ENCODE measurements at regions not wholly inside any gene's neighbourhood (a gene's known extent, or its start where the extent isn't known, plus 50 kb on each side); places are given as distances from the start of the nearest gene placed in this dataset.

DNA sequence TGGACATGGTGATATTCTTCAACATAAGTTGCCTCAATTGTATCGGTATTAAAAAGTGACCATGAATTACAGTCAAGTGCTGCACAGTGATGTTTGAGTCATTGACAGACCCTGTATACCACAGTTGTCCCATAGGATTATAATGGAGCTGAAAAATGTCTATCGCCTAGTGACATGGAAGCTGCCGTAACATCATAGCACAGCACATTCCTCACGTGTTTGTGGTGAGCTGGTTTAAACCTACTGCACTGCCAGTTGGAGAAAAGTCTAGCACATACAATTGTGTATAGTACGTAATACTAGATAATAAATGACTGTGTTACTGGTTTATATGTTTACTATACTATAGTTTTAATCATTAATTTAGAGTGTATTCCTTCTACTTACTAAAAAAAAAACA, 150.2 kb downstream of the CDH26 start:
- Histone ChIP-seq H3K9me3 (ENCODE audit: control insufficient read depth, insufficient read depth, low read length) (no peaks in the 10 kb centered on the region), H3K27me3 (ENCODE audit: control insufficient read depth, insufficient read depth, low read length) (peaks cover 14% of the 10 kb centered on the region; the same call in 1 of the 2 replicates), H3K27ac (ENCODE audit: low read length) (no peak overlapping the region), H3K4me3 (ENCODE audit: low read length) (no peak overlapping the region), H3K4me1 (ENCODE audit: control insufficient read depth, insufficient read depth, low read length) (no peaks in the 10 kb centered on the region), H3K36me3 (ENCODE audit: control insufficient read depth, insufficient read depth, low read length) (no peaks in the 10 kb centered on the region)
- WGBS (ENCODE audit: insufficient coverage, insufficient read length), result no CpG with 5 or more reads among the region's 5 CpGs
- no peak for DNase-seq (ENCODE audit: low read depth, low spot score)

GRCh38 chr20:60113024-60113724, 155.0 kb downstream of the CDH26 start:
- WGBS (ENCODE audit: insufficient coverage, insufficient read length), result no CpG with 5 or more reads among the region's 11 CpGs
- Histone ChIP-seq H3K4me3 (ENCODE audit: low read length) (no peak overlapping the region), H3K36me3 (ENCODE audit: control insufficient read depth, insufficient read depth, low read length) (no peaks in the 10 kb centered on the region), H3K4me1 (ENCODE audit: control insufficient read depth, insufficient read depth, low read length) (no peaks in the 10 kb centered on the region), H3K27me3 (ENCODE audit: control insufficient read depth, insufficient read depth, low read length) (no peaks in the 10 kb centered on the region), H3K9me3 (ENCODE audit: control insufficient read depth, insufficient read depth, low read length) (no peaks in the 10 kb centered on the region), H3K27ac (ENCODE audit: low read length) (no peak overlapping the region)
- no peak for DNase-seq (ENCODE audit: low read depth, low spot score)

GRCh38 chr20:60113771-60114170, 155.5 kb downstream of the CDH26 start:
- Histone ChIP-seq H3K9me3 (ENCODE audit: control insufficient read depth, insufficient read depth, low read length) (no peaks in the 10 kb centered on the region), H3K4me1 (ENCODE audit: control insufficient read depth, insufficient read depth, low read length) (no peaks in the 10 kb centered on the region), H3K27ac (ENCODE audit: low read length) (no peak overlapping the region), H3K27me3 (ENCODE audit: control insufficient read depth, insufficient read depth, low read length) (no peaks in the 10 kb centered on the region), H3K4me3 (ENCODE audit: low read length) (no peak overlapping the region), H3K36me3 (ENCODE audit: control insufficient read depth, insufficient read depth, low read length) (no peaks in the 10 kb centered on the region)
- WGBS (ENCODE audit: insufficient coverage, insufficient read length), result no CpG with 5 or more reads among the region's 6 CpGs
- no peak for DNase-seq (ENCODE audit: low read depth, low spot score)

DNA sequence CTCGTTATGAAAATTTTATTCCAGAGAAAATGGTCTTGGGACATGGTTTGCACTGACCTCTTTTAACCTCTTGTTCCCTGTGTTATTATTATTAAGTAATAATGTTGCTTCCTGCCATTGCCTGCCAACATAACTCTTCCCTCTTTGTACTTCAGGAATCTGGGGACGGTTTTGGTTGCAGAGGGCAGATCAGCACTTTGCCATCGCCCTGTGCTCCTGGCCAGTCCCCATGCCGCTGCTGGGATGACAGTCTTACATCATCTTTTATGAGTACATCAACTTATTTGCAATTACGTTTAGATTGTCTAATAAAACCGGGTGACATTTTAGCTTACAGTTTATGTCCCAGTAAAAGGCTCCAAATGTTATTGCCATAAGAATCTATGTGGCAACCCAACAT, 157.2 kb downstream of the CDH26 start:
- Histone ChIP-seq H3K36me3 (ENCODE audit: control insufficient read depth, insufficient read depth, low read length) (no peaks in the 10 kb centered on the region), H3K4me1 (ENCODE audit: control insufficient read depth, insufficient read depth, low read length) (no peaks in the 10 kb centered on the region), H3K27me3 (ENCODE audit: control insufficient read depth, insufficient read depth, low read length) (no peaks in the 10 kb centered on the region), H3K9me3 (ENCODE audit: control insufficient read depth, insufficient read depth, low read length) (no peaks in the 10 kb centered on the region), H3K4me3 (ENCODE audit: low read length) (no peak overlapping the region), H3K27ac (ENCODE audit: low read length) (no peak overlapping the region)
- WGBS (ENCODE audit: insufficient coverage, insufficient read length), result no CpG with 5 or more reads among the region's 6 CpGs
- no peak for DNase-seq (ENCODE audit: low read depth, low spot score)

DNA sequence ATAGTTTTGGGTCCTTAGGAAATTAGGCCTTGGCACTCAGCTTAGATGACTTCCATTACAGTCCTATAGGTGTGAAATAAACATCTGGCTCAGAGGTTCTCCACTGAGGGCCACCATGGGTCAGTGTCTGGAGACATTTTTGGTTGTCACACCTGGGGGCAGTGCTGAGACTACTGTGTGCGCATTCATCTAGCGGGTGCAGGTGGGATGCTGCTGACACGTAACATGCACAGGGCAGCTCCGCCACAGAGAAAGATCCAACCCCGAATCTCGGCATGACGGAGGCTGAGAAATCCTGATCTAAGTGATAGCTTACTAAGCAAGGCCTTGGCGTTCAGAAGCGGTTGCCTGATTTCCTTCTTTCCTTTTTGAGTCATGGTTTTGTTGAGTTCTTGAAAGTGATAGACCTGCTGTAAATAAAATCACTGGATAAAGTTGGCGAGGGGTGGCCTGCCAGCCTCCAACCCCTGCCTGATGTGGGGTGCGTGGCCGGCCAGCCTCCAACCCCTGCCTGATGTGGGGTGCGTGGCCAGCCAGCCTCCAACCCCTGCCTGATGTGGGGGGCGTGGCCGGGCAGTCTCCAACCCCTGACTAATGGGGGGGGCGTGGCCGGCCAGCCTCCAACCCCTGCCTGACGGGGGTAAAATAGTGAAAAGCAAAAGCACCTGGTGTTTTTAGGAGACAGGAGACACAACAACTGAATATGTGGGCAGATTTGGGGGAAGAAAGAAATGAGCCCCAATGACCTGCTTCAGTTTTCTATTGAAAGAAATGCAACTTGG, 158.1 kb downstream of the CDH26 start:
- no peak for DNase-seq (ENCODE audit: low read depth, low spot score)
- Histone ChIP-seq H3K27me3 (ENCODE audit: control insufficient read depth, insufficient read depth, low read length) (no peaks in the 10 kb centered on the region), H3K9me3 (ENCODE audit: control insufficient read depth, insufficient read depth, low read length) (no peaks in the 10 kb centered on the region), H3K4me3 (ENCODE audit: low read length) (no peak overlapping the region), H3K4me1 (ENCODE audit: control insufficient read depth, insufficient read depth, low read length) (no peaks in the 10 kb centered on the region), H3K27ac (ENCODE audit: low read length) (no peak overlapping the region), H3K36me3 (ENCODE audit: control insufficient read depth, insufficient read depth, low read length) (no peaks in the 10 kb centered on the region)
- no CpG with 5 or more reads among the region's 18 CpGs for WGBS (ENCODE audit: insufficient coverage, insufficient read length)

GRCh38 chr20:60117065-60117464, 158.8 kb downstream of the CDH26 start:
- Histone ChIP-seq H3K9me3 (ENCODE audit: control insufficient read depth, insufficient read depth, low read length) (no peaks in the 10 kb centered on the region), H3K36me3 (ENCODE audit: control insufficient read depth, insufficient read depth, low read length) (no peaks in the 10 kb centered on the region), H3K4me1 (ENCODE audit: control insufficient read depth, insufficient read depth, low read length) (no peaks in the 10 kb centered on the region), H3K4me3 (ENCODE audit: low read length) (no peak overlapping the region), H3K27me3 (ENCODE audit: control insufficient read depth, insufficient read depth, low read length) (no peaks in the 10 kb centered on the region), H3K27ac (ENCODE audit: low read length) (no peak overlapping the region)
- DNase-seq (ENCODE audit: low read depth, low spot score), result no peak
- no CpG with 5 or more reads among the region's 7 CpGs for WGBS (ENCODE audit: insufficient coverage, insufficient read length)

DNA sequence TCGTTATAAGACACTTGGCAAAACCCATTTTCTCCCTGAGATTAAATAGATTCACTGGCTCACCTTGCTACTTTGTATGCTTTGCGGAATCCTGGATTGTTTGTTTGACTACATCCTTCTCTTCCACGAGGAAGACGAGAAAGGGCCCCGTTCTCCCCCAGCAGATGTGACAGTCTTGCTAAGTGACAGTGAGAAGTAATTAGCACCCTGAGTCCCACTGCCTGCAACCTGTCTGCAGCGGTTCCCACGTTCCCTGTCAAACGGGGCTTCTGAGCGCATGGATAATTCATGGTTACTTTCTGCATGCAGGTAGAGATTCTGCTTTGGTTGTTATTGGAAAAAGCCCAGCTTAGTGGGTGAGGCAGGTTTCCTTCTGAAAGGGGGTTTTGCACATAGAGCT, 163.7 kb downstream of the CDH26 start:
- Histone ChIP-seq H3K4me1 (ENCODE audit: control insufficient read depth, insufficient read depth, low read length) (no peaks in the 10 kb centered on the region), H3K9me3 (ENCODE audit: control insufficient read depth, insufficient read depth, low read length) (no peaks in the 10 kb centered on the region), H3K27me3 (ENCODE audit: control insufficient read depth, insufficient read depth, low read length) (no peaks in the 10 kb centered on the region), H3K27ac (ENCODE audit: low read length) (no peak overlapping the region), H3K4me3 (ENCODE audit: low read length) (no peak overlapping the region), H3K36me3 (ENCODE audit: control insufficient read depth, insufficient read depth, low read length) (no peaks in the 10 kb centered on the region)
- no CpG with 5 or more reads among the region's 9 CpGs for WGBS (ENCODE audit: insufficient coverage, insufficient read length)
- DNase-seq (ENCODE audit: low read depth, low spot score), result no peak

DNA sequence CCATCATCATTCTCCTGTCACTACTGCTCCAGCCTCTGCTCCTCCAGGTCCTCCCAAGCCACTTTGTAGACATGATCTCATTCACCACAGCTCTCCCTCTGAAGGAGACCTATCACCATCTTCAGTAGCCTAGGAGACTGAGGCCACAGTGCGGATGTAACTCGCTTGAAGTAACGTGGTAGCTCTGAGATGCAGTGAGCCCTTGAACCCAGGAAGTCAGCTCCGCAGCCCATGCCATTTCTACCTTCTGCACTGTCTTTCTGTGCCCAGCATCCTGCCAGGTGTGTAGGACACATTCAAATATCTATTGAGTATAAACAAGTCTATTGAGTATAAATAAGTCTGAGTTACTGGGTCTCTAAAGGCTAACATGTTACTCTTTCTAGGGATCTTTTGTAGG, 164.4 kb downstream of the CDH26 start:
- Histone ChIP-seq H3K9me3 (ENCODE audit: control insufficient read depth, insufficient read depth, low read length) (no peaks in the 10 kb centered on the region), H3K4me1 (ENCODE audit: control insufficient read depth, insufficient read depth, low read length) (no peaks in the 10 kb centered on the region), H3K27me3 (ENCODE audit: control insufficient read depth, insufficient read depth, low read length) (no peaks in the 10 kb centered on the region), H3K4me3 (ENCODE audit: low read length) (no peak overlapping the region), H3K27ac (ENCODE audit: low read length) (no peak overlapping the region), H3K36me3 (ENCODE audit: control insufficient read depth, insufficient read depth, low read length) (no peaks in the 10 kb centered on the region)
- no CpG with 5 or more reads among the region's 4 CpGs for WGBS (ENCODE audit: insufficient coverage, insufficient read length)
- DNase-seq (ENCODE audit: low read depth, low spot score), result no peak

GRCh38 chr20:60123096-60123495, 164.9 kb downstream of the CDH26 start:
- Histone ChIP-seq H3K4me3 (ENCODE audit: low read length) (no peak overlapping the region), H3K4me1 (ENCODE audit: control insufficient read depth, insufficient read depth, low read length) (no peaks in the 10 kb centered on the region), H3K27me3 (ENCODE audit: control insufficient read depth, insufficient read depth, low read length) (no peaks in the 10 kb centered on the region), H3K36me3 (ENCODE audit: control insufficient read depth, insufficient read depth, low read length) (no peaks in the 10 kb centered on the region), H3K9me3 (ENCODE audit: control insufficient read depth, insufficient read depth, low read length) (no peaks in the 10 kb centered on the region), H3K27ac (ENCODE audit: low read length) (no peak overlapping the region)
- WGBS (ENCODE audit: insufficient coverage, insufficient read length), result no CpG with 5 or more reads among the region's 8 CpGs
- DNase-seq (ENCODE audit: low read depth, low spot score), result no peak

DNA sequence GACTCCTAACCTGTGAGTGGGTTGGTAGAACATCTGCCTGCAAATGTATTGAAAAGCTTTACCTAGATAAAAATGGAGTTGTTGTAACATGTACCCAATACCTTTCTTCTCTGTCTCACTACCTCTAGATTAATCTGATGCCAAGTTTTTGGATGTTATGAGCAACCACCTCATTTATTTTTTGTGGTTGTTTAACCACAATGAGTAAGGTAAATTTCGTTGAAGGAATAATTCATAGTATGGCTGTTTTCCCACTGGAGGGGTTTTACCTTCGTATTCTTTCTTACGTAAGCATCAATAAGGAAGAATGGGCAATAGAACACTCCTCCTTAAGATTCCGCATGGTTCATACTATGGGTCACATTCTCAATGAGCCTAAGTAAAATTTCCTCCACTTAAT, 165.4 kb downstream of the CDH26 start:
- H3K27me3 ChIP-seq (ENCODE audit: control insufficient read depth, insufficient read depth, low read length), result no peaks in the 10 kb centered on the region

More for the DNA sequence above, 165.4 kb downstream of the CDH26 start:
- H3K9me3 ChIP-seq (ENCODE audit: control insufficient read depth, insufficient read depth, low read length), result no peaks in the 10 kb centered on the region
- no peak overlapping the region for H3K4me3 ChIP-seq (ENCODE audit: low read length)
- H3K4me1 ChIP-seq (ENCODE audit: control insufficient read depth, insufficient read depth, low read length), result no peaks in the 10 kb centered on the region
- WGBS (ENCODE audit: insufficient coverage, insufficient read length), result no CpG with 5 or more reads among the region's 4 CpGs
- no peaks in the 10 kb centered on the region for H3K36me3 ChIP-seq (ENCODE audit: control insufficient read depth, insufficient read depth, low read length)
- no peak overlapping the region for H3K27ac ChIP-seq (ENCODE audit: low read length)
- no peak for DNase-seq (ENCODE audit: low read depth, low spot score)
